Neural progenitor cell (in vitro differentiated cells): ENCODE measurements at regions not wholly inside any gene's neighbourhood (a gene's known extent, or its start where the extent isn't known, plus 50 kb on each side); places are given as distances from the start of the nearest gene placed in this dataset.

Experiments
- DNase-seq: peaks from one replicate; pipeline ENCODE4 v3.0.0-alpha.2; 2016; ENCODE audit warnings: low spot score
- H2AFZ ChIP-seq: fragments of 200-600 bp; sonication (generic); replicated peaks from 2 replicates; pipeline ENCODE4 v1.6.1; 2016; ENCODE audit warnings: antibody characterized with exemption
- H3F3A ChIP-seq: fragments of 200-600 bp; sonication (generic); 2 replicates; pipeline ENCODE4 v1.6.1; 2016; ENCODE audit warnings: antibody characterized with exemption, low read depth
- H3K27ac ChIP-seq: fragments of 200-600 bp; sonication (generic); 2 replicates; pipeline ENCODE4 v1.5.1; 2016; ENCODE audit warnings: mild to moderate bottlenecking
- H3K27me3 ChIP-seq: fragments of 200-600 bp; sonication (generic); 2 replicates; pipeline ENCODE4 v1.6.1; 2016; ENCODE audit warnings: mild to moderate bottlenecking, moderate library complexity
- H3K36me3 ChIP-seq: fragments of 200-600 bp; sonication (generic); 2 replicates; pipeline ENCODE4 v1.5.1; 2016
- H3K4me1 ChIP-seq: fragments of 200-600 bp; sonication (generic); 2 replicates; pipeline ENCODE4 v1.6.1; 2016; ENCODE audit warnings: mixed run types
- H3K4me2 ChIP-seq: fragments of 200-600 bp; sonication (generic); 2 replicates; pipeline ENCODE4 v1.6.1; 2016
- H3K4me3 ChIP-seq: fragments of 200-600 bp; sonication (generic); 2 replicates; pipeline ENCODE4 v1.5.1; 2016
- H3K79me2 ChIP-seq: fragments of 200-600 bp; sonication (generic); 2 replicates; pipeline ENCODE4 v1.6.1; 2016; ENCODE audit warnings: low read depth
- H3K9ac ChIP-seq: fragments of 200-600 bp; sonication (generic); 2 replicates; pipeline ENCODE4 v1.6.1; 2016
- H3K9me3 ChIP-seq: fragments of 200-600 bp; sonication (generic); 2 replicates; pipeline ENCODE4 v1.5.1; 2016; ENCODE audit warnings: low read depth
- H4K20me1 ChIP-seq: fragments of 200-600 bp; sonication (generic); 2 replicates; pipeline ENCODE4 v1.6.1; 2016; ENCODE audit warnings: low read depth
- H3K27ac Mint-ChIP-seq: 3 replicates; pipeline ENCODE4 v1.8.0; 2021; ENCODE audit warnings: mixed read lengths
- H3K27me3 Mint-ChIP-seq: 2 replicates; pipeline ENCODE4 v1.8.0; 2022; ENCODE audit warnings: low read depth, mild to moderate bottlenecking, inconsistent platforms, moderate library complexity, mixed read lengths; ENCODE audit not compliant: insufficient read depth
- H3K36me3 Mint-ChIP-seq: 3 replicates; pipeline ENCODE4 v1.8.0; 2021; ENCODE audit warnings: mixed read lengths
- H3K4me1 Mint-ChIP-seq: 3 replicates; pipeline ENCODE4 v1.8.0; 2021; ENCODE audit warnings: mixed read lengths
- H3K4me3 Mint-ChIP-seq: 3 replicates; pipeline ENCODE4 v1.8.0; 2021; ENCODE audit warnings: mild to moderate bottlenecking, moderate library complexity, mixed read lengths
- H3K9me3 Mint-ChIP-seq: 3 replicates; pipeline ENCODE4 v1.8.0; 2020; ENCODE audit warnings: mixed read lengths
- EZH2 ChIP-seq: fragments of 200-600 bp; sonication (generic); IDR thresholded peaks from 2 replicates; pipeline ENCODE4 v1.6.1; 2017; ENCODE audit warnings: antibody characterized with exemption, mild to moderate bottlenecking, moderate library complexity
- EZH2phosphoT487 ChIP-seq: fragments of 200-600 bp; sonication (generic); IDR thresholded peaks from 2 replicates; pipeline ENCODE4 v1.6.1; 2017; ENCODE audit warnings: antibody characterized with exemption
- TF ChIP-seq, protein P1 (sequence below): fragments of 200-600 bp; sonication (generic); IDR thresholded peaks from 2 replicates; pipeline ENCODE4 v1.5.1; 2017; ENCODE audit warnings: antibody characterized with exemption, mild to moderate bottlenecking

DNA sequence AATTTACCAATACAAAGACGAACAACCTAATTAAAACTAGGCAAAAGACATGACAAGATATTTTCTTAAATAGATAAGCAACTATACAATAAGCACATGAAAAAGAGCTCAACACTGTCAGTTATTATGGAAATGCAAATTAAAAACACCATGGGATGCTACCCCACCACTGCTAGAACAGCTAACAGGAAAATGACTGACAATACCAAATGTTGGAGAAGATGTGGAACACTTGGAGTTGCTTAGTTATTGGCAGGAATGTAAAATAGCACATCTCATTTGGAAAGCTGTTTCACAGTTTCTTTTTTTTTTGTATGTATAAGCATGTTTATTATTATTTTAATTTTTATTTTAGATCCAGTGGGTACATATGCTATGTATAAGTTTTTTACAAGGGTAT, 84.4 kb downstream of the CYRIA start:
- Mint-ChIP-seq H3K27ac (no peak overlapping the region), H3K4me1 (peaks cover 3% of the 10 kb centered on the region), H3K4me3 (no peak overlapping the region), H3K27me3 (no peaks in the 10 kb centered on the region), H3K36me3 (no peaks in the 10 kb centered on the region), H3K9me3 (peaks cover 3% of the 10 kb centered on the region)
- H4K20me1 ChIP-seq: no peaks in the 10 kb centered on the region
- H3K9ac ChIP-seq: no peak overlapping the region
- no peak overlapping the region for H2AFZ ChIP-seq
- no peaks in the 10 kb centered on the region for H3K4me1 ChIP-seq
- no peak for DNase-seq
- H3K79me2 ChIP-seq: no peaks in the 10 kb centered on the region
- no peak overlapping the region for H3K4me3 ChIP-seq
- H3F3A ChIP-seq: no peaks in the 10 kb centered on the region
- H3K9me3 ChIP-seq: no peaks in the 10 kb centered on the region
- H3K27ac ChIP-seq: no peak overlapping the region
- TF ChIP-seq EZH2 (no peak), EZH2phosphoT487 (no peak)
- TF ChIP-seq, protein P1, sequence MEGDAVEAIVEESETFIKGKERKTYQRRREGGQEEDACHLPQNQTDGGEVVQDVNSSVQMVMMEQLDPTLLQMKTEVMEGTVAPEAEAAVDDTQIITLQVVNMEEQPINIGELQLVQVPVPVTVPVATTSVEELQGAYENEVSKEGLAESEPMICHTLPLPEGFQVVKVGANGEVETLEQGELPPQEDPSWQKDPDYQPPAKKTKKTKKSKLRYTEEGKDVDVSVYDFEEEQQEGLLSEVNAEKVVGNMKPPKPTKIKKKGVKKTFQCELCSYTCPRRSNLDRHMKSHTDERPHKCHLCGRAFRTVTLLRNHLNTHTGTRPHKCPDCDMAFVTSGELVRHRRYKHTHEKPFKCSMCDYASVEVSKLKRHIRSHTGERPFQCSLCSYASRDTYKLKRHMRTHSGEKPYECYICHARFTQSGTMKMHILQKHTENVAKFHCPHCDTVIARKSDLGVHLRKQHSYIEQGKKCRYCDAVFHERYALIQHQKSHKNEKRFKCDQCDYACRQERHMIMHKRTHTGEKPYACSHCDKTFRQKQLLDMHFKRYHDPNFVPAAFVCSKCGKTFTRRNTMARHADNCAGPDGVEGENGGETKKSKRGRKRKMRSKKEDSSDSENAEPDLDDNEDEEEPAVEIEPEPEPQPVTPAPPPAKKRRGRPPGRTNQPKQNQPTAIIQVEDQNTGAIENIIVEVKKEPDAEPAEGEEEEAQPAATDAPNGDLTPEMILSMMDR: no peak
- H3K27me3 ChIP-seq: no peaks in the 10 kb centered on the region
- H3K36me3 ChIP-seq: no peaks in the 10 kb centered on the region
- no peak overlapping the region for H3K4me2 ChIP-seq

DNA sequence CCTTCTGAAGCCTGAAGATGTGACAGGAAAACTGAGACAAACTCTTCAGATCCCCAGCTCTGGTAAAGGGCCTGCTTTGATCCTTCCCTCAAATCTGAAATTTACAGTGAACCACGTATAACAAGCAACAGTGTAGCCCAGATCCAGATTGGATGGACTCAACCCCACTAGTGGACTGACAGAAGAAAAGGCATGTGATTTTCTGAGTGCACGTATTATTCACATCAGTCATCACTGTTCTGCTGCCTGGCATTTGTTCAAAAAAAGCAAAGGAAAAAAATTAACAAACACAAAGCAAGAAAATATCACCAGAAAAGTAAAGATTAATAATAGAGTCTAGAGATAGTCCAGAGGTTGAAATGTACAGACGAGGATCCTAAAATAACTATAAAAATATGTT, 87.6 kb downstream of the CYRIA start:
- H3K4me2 ChIP-seq: no peak overlapping the region
- Mint-ChIP-seq H3K36me3 (peaks cover 9% of the 10 kb centered on the region), H3K27ac (no peak overlapping the region), H3K9me3 (peaks cover 20% of the 10 kb centered on the region), H3K4me3 (no peak overlapping the region), H3K4me1 (no peaks in the 10 kb centered on the region), H3K27me3 (peaks cover 4% of the 10 kb centered on the region)
- no peaks in the 10 kb centered on the region for H3K27me3 ChIP-seq
- no peaks in the 10 kb centered on the region for H3F3A ChIP-seq
- H3K27ac ChIP-seq: no peak overlapping the region
- no peaks in the 10 kb centered on the region for H4K20me1 ChIP-seq
- H3K9me3 ChIP-seq: no peaks in the 10 kb centered on the region
- TF ChIP-seq EZH2phosphoT487 (no peak), EZH2 (no peak)
- TF ChIP-seq, protein P1: no peak
- no peak overlapping the region for H2AFZ ChIP-seq
- no peak overlapping the region for H3K4me3 ChIP-seq
- H3K4me1 ChIP-seq: no peaks in the 10 kb centered on the region
- H3K79me2 ChIP-seq: no peaks in the 10 kb centered on the region
- DNase-seq: no peak
- H3K36me3 ChIP-seq: no peaks in the 10 kb centered on the region
- no peak overlapping the region for H3K9ac ChIP-seq

DNA sequence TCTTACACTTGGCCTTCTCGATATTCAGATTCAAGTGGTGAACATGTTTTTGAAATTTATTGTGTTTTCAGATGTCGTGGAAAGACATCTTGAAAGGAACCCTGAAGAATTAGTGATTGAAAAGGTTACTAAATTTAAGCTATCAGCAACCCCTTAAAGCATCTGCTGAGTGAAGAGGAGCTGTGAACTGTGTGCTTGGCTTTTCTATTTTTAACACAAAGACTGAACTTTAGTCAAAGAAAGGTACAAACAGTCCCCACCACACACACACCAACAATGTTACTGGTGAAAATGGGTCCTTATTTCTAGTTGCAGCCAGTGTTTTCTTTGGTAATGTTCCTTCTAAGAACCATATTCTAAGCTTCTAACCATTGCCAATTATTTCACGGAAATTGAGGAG, 95.1 kb downstream of the CYRIA start:
- H3K4me3 ChIP-seq: no peak overlapping the region
- H3K36me3 Mint-ChIP-seq: peaks cover 6% of the 10 kb centered on the region
- no peak for TF ChIP-seq EZH2phosphoT487
- TF ChIP-seq EZH2: no peak
- TF ChIP-seq, protein P1: no peak

More for the DNA sequence above, 95.1 kb downstream of the CYRIA start:
- Histone ChIP-seq H2AFZ (no peak overlapping the region), H3K9me3 (no peaks in the 10 kb centered on the region), H3K4me1 (peaks cover 7% of the 10 kb centered on the region), H3K36me3 (no peaks in the 10 kb centered on the region), H3K79me2 (no peaks in the 10 kb centered on the region), H3K9ac (no peak overlapping the region), H3K4me2 (no peak overlapping the region), H3F3A (no peaks in the 10 kb centered on the region), H4K20me1 (no peaks in the 10 kb centered on the region), H3K27ac (no peak overlapping the region), H3K27me3 (no peaks in the 10 kb centered on the region)
- H3K4me1 Mint-ChIP-seq: peaks cover 12% of the 10 kb centered on the region
- H3K9me3 Mint-ChIP-seq: peaks cover 14% of the 10 kb centered on the region
- no peak overlapping the region for H3K4me3 Mint-ChIP-seq
- H3K27me3 Mint-ChIP-seq: peaks cover 4% of the 10 kb centered on the region
- no peak overlapping the region for H3K27ac Mint-ChIP-seq
- DNase-seq: no peak
